Psoas muscle (tissue), 7 donors: ENCODE measurements at regions not wholly inside any gene's neighbourhood (a gene's known extent, or its start where the extent isn't known, plus 50 kb on each side); places are given as distances from the start of the nearest gene placed in this dataset.

Experiments used
- ATAC-seq, 4 donors: fragments of 200-7000 bp; cut with Tn5 transposase; one replicate each; pipeline ENCODE4 v1.9.1; 2020; ENCODE audit warnings: moderate library complexity in 3 of 4, mild to moderate bottlenecking in 2 of 4
- DNase-seq, 2 donors: peaks; one replicate each; pipeline ENCODE4 v3.0.0-alpha.2; 2020
- H3K27ac ChIP-seq: fragments of 200-600 bp; one replicate; pipeline ENCODE4 v1.8.0; 2022
- H3K27me3 ChIP-seq, 3 donors: fragments of 200-600 bp in 1 of 3; one replicate each; pipeline versions ENCODE4 v1.6.1 to v1.8.0; 2013 to 2022; ENCODE audit warnings: low read length in 2 of 3, mild to moderate bottlenecking in 2 of 3, moderate library complexity in 1 of 3; ENCODE audit not compliant: insufficient read depth in 3 of 3
- H3K36me3 ChIP-seq, 2 donors: fragments of 200-600 bp in 1 of 2; one replicate each; pipeline versions ENCODE4 v1.6.1 to v1.8.0; 2013 to 2022; ENCODE audit warnings: low read depth in 1 of 2, mild to moderate bottlenecking in 1 of 2, moderate library complexity in 1 of 2; ENCODE audit not compliant: insufficient read depth in 1 of 2
- H3K4me1 ChIP-seq: fragments of 200-600 bp; one replicate; pipeline ENCODE4 v1.8.0; 2022
- H3K4me3 ChIP-seq: fragments of 200-600 bp; one replicate; pipeline ENCODE4 v1.8.0; 2022; ENCODE audit warnings: mild to moderate bottlenecking
- H3K9me3 ChIP-seq: fragments of 200-600 bp; one replicate; pipeline ENCODE4 v1.8.0; 2022
- WGBS, 3 donors: extraction: QIAGEN DNeasy Blood & Tissue Kit; methylation state at CpG; one replicate each; pipeline versions ENCODE4 v1.1.6 to v1.1.7; 2013; 5-methylcytosine and 5-hydroxymethylcytosine counted together
- intact Hi-C, 2 donors: fragments of 100-400 bp; cut with DNase I; formaldehyde crosslinking; loops; one replicate each; pipeline versions ENCODE4 v1.11.0 to v1.14.2; 2022
- TF ChIP-seq, protein P1 (sequence below): fragments of 200-600 bp; IDR thresholded peaks from one replicate; pipeline ENCODE4 v1.8.0; 2022; ENCODE audit warnings: antibody characterized with exemption
- donor health status: healthy with polysubstance abuse.
- donor health status: DM: no; HTN: no; CAD: no; lungs with moderate emphysema.
- donor health status: Bipolar disorder and iron deficiency.
- donor health status: healthy.
- donor health status: DM: yes; HTN: yes; CAD: no.
- donor health status: DM: no; HTN: no; CAD: no.
- donor health status: DM: yes; HTN: yes; CAD: no.

DNA sequence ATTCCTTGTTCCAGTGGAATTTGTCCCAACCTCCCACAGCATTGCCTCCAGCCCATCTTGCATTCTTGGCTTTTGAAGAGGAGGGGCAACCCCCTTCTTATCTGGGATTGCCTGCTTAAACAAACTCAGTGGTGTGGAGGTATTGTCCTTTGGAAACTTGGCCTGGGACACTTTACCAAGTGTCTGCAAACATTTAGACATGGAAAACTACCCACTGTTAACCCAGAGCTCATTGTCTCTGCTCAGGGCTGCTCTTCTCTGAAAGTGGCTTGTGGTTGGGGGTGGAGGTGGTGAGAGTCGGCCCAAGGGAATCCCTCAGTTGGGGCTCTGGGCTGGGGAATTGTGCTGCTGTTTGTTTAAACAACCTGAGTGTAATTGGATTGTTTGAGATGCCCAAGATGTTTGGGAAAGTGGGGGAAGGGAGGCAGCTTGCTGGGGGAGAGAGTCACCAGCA is 178.3 kb upstream of the GATA6 start:
- ATAC-seq: no peak
- no peak for DNase-seq
- intact Hi-C loops: loop anchor here in 1 of 2 donors (10.0 kb wide), 1 partner anchor 574 kb away; no protein-coding TSS in a partner anchor
- Histone ChIP-seq H3K36me3 (no peaks in the 10 kb centered on the region), H3K27me3 (peaks cover 0 to 5% (median 0%) of the 10 kb centered on the region in 3 donors), H3K27ac (no peak overlapping the region), H3K4me1 (no peaks in the 10 kb centered on the region), H3K4me3 (no peak overlapping the region), H3K9me3 (no peaks in the 10 kb centered on the region)
- WGBS, 3 donors: 17 to 47% (median 21%) methylated on average over 1 of the region's 1 CpG
- TF ChIP-seq, protein P1, sequence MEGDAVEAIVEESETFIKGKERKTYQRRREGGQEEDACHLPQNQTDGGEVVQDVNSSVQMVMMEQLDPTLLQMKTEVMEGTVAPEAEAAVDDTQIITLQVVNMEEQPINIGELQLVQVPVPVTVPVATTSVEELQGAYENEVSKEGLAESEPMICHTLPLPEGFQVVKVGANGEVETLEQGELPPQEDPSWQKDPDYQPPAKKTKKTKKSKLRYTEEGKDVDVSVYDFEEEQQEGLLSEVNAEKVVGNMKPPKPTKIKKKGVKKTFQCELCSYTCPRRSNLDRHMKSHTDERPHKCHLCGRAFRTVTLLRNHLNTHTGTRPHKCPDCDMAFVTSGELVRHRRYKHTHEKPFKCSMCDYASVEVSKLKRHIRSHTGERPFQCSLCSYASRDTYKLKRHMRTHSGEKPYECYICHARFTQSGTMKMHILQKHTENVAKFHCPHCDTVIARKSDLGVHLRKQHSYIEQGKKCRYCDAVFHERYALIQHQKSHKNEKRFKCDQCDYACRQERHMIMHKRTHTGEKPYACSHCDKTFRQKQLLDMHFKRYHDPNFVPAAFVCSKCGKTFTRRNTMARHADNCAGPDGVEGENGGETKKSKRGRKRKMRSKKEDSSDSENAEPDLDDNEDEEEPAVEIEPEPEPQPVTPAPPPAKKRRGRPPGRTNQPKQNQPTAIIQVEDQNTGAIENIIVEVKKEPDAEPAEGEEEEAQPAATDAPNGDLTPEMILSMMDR: no peak

DNA sequence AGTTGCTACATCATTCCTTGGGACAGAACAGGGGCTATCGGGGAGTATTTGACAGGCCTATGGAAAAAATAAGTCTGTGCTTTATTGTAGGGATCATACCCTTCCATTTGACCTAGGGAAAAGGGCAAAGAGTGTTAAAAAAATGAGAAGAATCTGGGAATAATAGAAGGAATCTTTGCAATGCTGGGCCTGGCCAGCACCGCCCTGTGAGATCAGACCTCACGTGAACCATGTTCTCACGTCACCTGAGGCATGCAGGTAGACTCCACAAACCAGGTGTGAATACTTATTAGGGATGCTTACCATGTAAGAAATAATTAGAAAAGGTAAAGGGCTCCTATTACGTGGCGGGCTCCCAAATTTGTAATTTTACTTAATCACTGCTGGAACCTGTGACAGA is 177.5 kb upstream of the GATA6 start:
- ATAC-seq: no peak
- TF ChIP-seq, protein P1: no peak
- H3K27me3 ChIP-seq: peaks cover 0 to 5% (median 0%) of the 10 kb centered on the region in 3 donors
- no peaks in the 10 kb centered on the region for H3K9me3 ChIP-seq
- WGBS, 3 donors: 83 to 85% (median 83%) methylated on average over 6 of the region's 6 CpGs
- intact Hi-C loops: loop anchor here in 1 of 2 donors (10.0 kb wide), 1 partner anchor 573 kb away; no protein-coding TSS in a partner anchor
- no peaks in the 10 kb centered on the region for H3K4me1 ChIP-seq
- no peak overlapping the region for H3K4me3 ChIP-seq
- DNase-seq: no peak
- H3K27ac ChIP-seq: no peak overlapping the region
- no peaks in the 10 kb centered on the region for H3K36me3 ChIP-seq

DNA sequence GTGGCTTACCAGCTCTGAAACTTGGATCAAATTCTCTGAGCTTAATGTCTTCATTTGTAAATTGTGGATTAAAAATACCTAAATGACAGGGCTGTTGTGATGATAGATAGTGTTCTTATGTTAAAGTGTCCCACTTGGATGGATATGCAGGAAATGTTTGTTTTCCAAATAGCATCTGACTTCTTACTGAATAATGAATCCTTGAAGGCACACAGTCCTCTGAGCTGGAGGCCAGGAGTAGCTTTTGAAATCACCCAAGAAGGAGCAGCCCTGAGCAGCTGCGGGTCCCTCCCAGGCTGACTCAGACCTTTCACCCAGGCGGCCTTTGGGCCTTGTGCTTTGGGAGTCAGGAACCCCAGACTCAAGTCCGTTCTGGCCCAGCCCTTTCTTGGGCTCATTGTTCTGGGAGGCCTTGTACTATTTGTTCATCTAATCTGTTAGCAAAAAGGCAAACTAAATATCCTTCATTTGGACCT is 173.0 kb upstream of the GATA6 start:
- no peaks in the 10 kb centered on the region for H3K9me3 ChIP-seq
- ATAC-seq (no peak), DNase-seq (peak; percentile 27 to 54)
- 73 to 84% (median 76%) methylated on average over 3 of the region's 3 CpGs for WGBS, 3 donors
- H3K36me3 ChIP-seq: no peaks in the 10 kb centered on the region
- no peak overlapping the region for H3K27ac ChIP-seq
- TF ChIP-seq, protein P1: no peak
- no peak overlapping the region for H3K4me3 ChIP-seq
- no peaks in the 10 kb centered on the region for H3K4me1 ChIP-seq
- peaks cover 0 to 2% (median 0%) of the 10 kb centered on the region in 3 donors for H3K27me3 ChIP-seq
- intact Hi-C loops: loop anchor here in 1 of 2 donors (10.0 kb wide), 1 partner anchor 568 kb away; no protein-coding TSS in a partner anchor

DNA sequence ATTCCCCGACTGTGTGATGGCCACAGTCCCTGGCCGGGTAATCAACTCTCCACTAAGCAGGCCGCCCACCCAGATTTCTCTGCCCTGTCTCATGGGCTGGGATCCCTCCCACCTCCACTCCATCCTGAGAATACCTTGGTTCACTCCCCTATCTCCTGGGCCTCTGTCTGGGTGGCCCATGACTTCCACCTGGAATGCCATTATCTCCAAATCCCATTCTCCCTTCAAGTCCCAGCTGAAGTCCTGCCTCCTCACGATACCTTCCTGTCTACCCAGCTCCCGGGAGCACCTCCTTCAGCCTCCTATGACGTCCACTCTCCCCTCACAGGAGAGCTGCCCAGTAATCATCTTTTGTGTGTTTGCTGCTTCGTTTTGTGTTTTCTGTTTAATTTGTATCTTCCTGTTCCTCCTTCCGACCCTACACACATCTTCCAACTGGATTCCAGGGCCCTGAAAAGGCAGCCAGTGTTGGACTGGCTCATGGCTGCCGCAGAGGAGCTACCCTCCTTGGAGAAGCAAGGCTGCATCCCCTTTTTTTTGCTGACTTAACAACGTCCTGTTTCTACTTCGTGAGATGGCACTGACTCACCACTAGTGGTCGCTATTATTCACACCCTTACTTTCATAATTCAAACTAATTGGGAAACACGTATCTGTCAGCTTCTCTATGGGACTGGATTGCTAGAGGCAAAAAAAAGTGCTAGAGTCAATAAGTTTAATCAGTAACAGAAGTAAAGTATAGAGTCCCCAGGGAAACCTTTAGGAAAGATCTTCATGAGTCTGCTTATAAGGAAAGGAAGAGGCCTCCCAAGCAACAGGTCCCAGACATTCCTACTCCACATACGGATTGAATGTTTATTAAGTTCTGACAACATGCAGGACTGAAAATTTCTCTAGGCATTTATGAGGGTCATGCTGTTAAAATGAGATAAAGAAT is 171.9 kb upstream of the GATA6 start:
- no peaks in the 10 kb centered on the region for H3K36me3 ChIP-seq
- WGBS, 3 donors: 55 to 57% (median 56%) methylated on average over 14 of the region's 14 CpGs
- H3K4me1 ChIP-seq: no peaks in the 10 kb centered on the region
- intact Hi-C loops: loop anchor here in 1 of 2 donors (10.0 kb wide), 1 partner anchor 567 kb away; no protein-coding TSS in a partner anchor
- H3K27me3 ChIP-seq: no peaks in the 10 kb centered on the region
- TF ChIP-seq, protein P1: peak; percentile 52
- H3K4me3 ChIP-seq: no peak overlapping the region
- no peak for ATAC-seq
- H3K9me3 ChIP-seq: no peaks in the 10 kb centered on the region
- H3K27ac ChIP-seq: no peak overlapping the region
- DNase-seq: no peak
